Stimulated activated CD8-positive, alpha-beta memory T cell treated with anti-CD3 and anti-CD28 coated beads, Interleukin-4, amount 100 ng/mL, for 4 hours (primary cell): ENCODE measurements at regions not wholly inside any gene's neighbourhood (a gene's known extent, or its start where the extent isn't known, plus 50 kb on each side); places are given as distances from the start of the nearest gene placed in this dataset.

Experiments used
- DNase-seq, 2 donors: peaks; one replicate each; pipeline ENCODE4 v3.0.0-alpha.2; 2020; ENCODE audit warnings: low read depth in 2 of 2, low spot score in 1 of 2

DNA sequence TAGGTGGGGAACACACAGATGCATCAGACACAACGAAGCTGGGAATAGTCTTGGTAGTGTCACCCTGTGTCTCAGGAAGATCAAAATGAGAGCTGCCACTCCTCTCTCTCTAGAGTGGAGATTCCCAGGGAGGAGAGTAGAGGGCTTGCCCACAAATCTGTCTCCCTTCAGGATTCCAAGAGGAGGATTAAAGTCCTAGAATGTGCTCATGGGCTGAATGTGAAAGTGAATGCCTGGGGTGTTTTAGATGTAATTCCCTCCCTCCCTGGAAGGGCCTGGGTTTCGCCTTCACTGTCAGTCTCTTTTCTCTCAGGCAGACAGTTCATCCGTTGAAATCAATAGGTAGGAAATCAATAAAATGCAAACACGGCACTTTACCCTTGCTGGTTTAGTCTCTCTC lies 282.6 kb upstream of the PPARGC1A start:
- no peak for DNase-seq

DNA sequence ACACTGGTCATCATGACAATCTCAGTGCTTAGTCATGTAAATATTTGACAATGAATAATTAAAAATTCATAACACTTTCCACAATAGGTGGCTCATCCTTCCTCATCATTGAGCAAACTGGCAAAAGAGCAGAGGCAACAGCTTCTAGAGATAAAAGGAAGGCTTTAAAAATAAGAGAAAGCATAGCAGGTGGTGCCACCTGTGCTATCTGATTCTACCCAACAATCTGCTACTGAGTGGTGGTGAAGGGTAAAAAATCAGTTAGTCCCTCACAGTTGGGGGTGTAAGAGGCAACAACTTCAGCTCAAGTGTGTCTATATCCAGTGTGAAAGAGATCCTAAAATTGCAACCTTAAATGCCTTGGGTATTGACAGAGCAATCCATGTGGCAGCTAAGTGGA lies 280.1 kb upstream of the PPARGC1A start:
- DNase-seq = no peak

DNA sequence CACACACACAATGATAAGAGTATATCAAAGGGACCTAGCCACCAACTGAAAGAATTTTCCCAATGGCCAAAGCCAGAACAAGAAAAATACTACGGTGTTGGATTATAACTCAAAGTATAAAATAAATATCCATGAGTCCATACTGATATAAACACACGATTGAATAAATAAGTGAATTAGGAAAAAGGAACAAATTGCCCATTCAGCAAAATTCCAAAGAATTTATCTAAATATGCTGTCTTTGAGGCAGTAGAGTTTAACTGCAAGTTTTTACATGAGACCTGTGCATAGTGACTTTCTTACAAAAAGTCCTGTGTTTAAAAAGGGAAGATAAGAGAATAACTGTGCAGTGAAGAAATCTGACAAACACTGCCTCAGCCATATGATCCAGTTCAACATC lies 278.8 kb upstream of the PPARGC1A start:
- no peak for DNase-seq

DNA sequence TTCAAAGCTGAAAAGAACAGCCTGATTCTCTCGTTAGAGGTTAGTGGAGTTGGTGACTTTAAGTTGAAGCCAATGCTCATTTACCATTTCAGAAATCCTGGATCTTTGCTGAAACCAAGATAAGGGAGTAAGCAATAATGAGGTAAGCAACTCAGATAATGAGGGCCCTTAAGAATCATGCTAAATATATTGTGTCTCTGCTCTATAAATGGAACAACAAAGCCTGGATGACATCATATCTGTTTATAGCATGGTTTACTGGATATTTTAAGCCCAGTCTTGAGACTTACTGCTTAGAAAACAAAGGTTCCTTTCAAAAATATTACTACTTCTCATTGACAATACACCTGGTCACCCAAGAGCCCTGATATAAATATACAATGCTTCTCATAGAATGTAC lies 276.7 kb upstream of the PPARGC1A start:
- no peak for DNase-seq

DNA sequence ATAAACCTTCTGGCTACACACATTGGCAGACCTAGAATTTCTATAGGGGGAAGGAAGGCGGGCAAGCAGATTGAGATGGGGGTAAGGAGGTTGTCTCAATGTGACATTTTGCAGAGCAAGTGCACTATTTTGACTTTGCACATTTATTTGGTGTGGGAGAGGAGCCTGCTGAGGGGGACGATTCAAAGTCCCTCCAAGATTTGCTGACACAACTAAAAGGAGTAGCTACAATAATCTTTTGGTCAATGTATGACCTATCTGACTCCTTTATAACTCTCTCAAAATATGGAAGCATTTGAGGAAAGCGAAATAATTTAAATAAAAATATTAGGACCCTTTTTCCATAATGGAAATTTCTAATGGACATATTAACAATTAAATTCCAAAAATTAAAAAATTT lies 274.9 kb upstream of the PPARGC1A start:
- DNase-seq = no peak

DNA sequence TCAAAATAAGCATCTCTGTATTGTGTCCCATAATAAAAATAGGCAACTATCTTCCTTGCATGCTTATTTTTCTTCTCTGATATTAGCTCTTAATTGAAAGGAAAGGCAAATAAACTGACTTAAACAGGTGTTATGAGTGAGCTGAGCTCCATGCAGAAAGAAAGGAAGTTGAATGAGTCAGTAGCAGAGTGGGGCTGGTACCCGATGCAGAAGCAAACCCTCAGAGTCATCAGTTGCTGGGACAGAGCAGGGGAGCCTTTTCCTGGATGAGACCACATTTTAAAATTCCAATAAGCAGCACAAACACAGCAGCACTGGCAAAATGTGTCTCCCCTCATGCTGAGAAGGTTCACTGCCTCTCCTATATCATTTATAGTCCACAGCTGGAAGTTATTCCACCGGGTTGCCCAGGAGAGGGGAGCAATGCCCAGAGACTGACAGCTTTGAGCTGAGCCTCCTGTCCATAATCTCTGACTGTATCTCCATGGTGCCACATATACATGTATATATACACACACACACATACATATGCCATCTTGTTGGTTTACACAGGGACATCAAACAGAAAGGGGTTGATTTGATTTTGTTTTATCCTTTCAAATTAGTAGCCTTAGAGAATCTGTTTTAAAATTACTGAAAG lies 274.3 kb upstream of the PPARGC1A start:
- DNase-seq = no peak

DNA sequence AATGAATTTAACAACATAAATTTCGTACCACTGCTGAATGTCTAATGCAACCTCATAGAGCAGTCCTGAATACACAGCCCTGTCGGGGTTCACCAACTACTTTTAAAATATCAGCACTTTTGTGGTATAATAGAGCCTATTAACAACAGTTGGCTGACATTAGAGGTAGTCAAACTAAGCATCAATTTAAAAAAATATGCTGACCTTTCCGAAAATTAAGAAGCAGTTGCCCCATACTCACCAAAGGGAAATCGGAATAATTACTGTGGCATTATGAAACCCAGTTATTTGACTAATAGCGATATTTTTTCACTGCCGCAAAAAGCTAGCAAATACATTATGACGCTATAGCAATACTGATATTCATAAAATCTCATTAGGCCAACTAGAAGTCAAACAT lies 273.5 kb upstream of the PPARGC1A start:
- DNase-seq = no peak

DNA sequence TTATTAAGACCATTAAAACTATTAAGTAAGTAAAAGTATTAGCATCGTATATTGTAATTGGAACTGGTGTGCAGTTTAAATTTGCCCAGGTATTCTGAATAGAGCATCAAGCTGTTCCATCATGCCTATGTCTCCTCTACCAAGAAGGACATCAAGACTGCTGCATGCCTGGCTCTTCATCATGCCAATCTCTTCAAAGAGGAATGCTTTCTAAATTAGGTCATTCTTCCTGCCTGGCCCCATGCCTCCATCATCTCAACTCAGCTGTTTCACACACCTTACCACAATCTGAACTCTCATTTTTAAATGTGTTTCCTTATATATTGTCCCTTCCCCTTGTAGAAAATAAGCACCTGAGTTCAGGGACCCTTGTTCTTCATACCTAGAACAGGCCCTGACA lies 270.5 kb upstream of the PPARGC1A start:
- no peak for DNase-seq

DNA sequence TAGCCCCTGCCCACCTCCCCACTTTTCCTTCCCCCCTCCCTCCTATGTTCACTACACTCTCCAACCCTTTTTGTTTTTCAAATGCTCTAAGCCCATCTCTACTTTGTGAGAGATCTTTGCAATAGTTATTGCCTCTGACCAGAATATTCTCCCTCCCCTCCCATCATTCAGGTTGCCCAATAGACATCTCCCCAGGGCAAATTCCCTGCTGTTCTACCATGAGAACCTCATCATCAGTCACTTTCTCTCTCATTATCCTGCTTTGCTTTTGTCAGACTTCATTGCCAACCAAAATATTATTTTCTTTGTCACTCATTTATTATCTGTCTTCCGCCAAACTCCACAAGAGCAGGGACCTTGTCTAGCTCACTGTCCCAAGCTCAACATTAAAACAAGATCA lies 268.2 kb upstream of the PPARGC1A start:
- DNase-seq = no peak

DNA sequence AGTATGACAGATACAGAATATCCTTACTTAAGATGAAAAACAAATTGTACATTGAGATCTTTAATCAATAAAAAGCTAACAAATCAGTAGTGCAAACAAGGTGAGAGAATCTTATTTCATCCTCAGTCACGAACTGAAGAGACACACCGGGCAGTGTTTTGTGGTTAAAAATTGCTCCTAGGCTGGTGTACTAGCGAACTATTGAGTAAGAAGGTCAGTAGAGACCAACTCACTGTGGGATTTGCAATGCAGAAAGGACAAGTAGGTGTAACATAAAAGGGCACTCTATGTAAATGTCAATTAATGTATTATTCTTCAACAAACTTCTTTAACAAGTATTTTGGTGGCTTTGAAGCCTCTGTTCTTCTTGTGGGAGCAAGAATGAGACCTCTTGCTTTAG lies 260.2 kb upstream of the PPARGC1A start:
- DNase-seq = no peak

DNA sequence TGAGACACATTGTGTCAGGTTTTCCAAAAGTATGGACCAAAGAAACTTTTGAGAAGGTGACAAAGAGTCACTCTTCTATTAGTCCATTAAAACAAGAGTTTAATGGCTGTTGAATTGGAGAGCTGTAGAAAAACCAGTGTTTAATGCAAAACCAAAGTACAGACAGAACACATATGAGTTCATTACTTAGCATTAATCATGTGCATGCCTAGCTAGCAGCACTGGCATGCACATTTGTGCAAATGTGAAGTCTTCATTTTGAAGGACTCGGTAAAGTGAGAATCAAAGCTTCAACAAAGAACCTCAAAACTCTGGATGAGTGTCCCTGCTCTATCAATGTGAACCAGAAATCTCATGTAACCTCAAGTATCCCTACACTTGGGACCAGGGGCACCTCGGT lies 256.3 kb upstream of the PPARGC1A start:
- DNase-seq = no peak

DNA sequence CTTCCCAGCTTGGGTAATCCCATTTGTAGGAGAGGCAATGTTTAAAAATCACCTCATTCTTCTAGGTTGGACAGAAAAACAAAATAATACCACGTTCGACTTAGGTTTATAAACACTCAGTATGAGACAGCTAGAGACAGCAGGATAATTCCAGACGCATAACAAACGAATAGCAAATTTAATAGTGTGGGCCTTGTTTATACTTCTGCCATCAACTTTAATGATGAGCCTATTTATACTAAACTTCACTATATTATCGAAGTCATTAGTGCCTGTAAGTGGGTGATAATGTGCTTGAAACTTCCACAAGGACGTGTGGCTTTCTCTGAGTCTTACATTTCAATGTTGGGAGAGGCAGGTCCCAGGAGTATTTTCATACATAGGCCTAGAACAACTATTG lies 255.7 kb upstream of the PPARGC1A start:
- DNase-seq = no peak

DNA sequence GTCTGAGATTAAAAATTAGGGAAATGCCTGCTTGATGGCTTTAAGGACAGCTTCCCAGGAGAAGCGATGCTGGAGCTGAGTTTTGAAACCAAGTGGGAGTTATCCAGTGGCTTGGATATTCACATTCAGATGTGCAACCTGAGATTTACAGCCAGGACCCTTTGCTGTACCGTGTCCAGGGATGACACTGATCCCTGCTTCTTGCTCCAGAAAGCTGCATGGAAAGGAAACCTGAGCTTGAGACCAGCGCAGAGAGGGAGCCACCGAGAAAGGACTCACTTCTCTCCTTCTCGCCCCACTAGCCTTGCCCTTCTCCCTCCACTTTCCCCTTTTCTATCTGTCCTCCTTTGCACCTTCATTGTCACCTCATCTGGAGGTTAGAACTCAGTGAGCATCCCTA lies 254.5 kb upstream of the PPARGC1A start:
- DNase-seq = no peak

DNA sequence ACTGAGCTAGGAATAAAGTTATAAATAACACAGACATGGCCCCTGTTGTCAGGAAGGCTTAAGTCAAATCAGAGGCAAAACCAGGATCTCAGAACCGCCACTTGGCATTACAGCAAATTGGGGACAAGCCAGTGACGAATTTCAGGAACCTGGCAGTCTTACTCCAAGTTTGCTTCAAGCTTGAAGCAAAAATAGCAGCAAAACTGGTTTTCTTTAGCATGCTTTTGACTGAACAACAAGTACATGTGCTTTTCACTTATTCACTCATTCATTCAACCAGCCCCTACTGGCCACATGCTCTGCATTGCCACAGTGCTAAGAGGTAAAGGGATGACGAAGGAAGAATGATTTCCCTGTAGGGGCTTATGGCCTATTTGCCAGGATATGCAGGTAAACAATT lies 253.9 kb upstream of the PPARGC1A start:
- DNase-seq = no peak

DNA sequence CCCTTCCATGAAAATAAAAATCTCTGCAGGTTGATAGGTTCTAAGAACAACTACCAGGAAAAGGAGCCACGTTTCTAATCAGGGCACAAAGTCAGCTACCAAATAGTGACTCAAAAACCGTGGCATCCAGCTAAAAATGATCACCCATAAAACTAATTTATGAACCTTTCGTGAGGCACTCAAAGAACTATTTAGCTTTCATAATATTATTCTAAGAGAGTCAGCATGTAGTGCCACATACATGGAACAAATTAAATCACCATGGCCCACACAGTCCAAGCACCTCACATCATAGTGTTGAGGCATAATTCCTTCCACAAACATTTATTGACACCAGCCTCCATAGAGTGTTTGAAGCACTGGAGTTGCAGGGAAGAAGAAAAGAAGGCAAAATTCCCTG lies 252.0 kb upstream of the PPARGC1A start:
- DNase-seq = no peak

DNA sequence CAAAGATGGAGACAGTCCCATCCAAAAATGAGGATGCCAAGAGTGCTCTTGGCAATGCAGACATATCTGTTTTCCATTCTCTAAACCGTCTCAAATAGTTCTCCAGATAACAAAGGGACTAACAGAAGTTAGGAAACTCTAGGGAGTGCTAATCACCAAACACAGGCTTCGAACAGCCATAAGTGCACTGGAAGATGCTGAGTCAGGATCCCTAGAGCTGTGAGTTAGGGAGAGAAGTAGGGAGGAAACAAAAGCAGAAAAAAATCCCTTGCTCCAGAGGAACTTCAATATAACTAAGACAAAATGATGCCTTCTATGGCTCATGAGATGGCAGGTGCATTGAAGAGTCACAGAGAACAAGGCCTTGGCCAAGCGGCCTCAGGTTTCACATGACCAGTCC lies 251.0 kb upstream of the PPARGC1A start:
- no peak for DNase-seq

DNA sequence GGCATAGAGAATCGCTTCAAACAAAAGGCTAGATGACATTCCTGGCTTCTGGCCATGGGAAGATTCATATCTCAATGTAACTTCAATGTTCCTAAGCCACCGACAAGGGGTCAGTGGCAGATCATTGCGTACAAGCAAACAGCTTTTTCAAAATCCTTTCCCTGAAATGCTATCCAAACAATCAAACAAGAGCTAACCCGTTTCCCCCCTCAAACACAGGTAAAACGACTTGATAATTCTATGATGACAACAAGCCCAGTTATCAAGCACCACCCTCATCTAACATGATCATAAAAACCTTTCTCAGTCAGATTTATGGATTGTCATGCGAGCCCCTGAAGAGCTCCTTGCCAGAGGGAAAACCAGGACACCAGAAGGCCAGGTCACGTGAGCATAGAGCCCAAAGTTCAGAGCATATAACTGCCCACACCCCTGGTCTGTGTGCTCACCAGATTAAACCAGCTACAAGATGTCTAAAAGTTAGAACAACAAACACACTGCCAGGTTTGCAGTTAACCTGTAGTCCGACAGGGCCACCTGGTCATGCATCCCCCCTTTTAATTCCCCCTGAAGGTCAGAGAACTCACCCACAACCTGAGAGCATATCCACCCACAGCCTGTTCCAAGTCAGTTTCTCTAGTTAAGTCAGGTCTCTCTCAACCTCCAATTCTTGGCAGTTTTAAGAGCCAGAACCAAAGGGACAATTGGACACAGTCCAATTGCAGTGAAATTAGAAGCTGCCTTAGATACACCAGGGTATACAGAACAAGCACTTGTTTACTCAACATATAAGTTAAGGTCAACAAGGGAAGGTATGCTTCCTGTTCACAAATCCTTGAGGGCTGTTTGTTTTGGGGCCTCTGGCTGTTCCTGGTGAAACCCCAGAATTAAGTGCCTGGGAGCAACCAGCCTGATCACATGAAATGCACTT lies 248.1 kb upstream of the PPARGC1A start:
- no peak for DNase-seq

DNA sequence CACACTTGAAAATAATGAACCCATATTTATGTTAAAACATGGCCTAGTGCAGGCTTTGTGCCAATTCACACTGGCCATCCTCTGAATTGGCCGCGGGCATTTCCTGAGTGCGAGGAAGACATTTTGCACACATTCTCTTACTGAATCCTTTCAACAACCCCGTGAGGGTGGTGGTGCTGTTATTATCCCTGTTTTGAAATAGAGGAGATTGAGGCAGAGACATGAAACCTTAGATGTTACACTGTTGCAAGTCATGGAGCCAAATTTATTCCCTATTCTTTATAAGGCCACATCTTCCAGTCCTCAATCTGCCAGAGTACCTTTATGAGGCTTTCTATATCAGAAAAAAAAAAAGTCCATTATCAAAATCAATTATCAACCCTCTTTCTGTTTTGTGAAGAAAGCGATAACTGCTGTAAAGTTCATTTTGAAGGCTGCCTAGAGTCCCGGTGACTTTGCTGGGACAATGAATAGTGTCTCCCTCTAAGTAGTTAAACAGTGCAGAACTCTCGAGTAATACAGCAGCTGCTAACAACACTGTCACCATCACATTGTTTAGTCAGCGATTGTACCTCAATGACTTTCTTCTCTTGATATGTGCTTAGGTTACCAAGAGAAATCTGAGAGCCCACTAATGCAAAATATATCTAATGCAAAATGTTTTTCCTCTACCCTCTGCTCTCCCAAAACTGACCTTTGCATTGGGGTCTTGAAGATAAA lies 242.3 kb upstream of the PPARGC1A start:
- no peak for DNase-seq

DNA sequence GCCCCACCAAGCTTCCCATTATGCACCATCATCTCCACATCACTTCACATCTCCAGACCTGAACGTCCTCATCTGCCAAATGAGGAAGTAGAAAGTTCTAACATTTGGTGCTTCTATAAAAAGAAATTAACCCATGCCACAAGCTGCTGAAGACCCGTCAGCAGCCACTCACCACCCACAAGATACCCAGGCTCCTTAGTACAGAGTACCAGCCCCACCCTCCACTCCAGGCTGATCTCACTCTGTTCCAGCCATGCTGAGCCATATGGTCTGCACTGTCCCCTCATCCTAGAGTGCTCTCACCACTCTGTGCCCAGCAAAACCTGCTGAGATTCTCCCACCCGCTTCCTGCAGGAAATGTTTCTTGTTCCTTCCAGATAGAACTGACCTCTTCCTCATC lies 240.8 kb upstream of the PPARGC1A start:
- no peak for DNase-seq

DNA sequence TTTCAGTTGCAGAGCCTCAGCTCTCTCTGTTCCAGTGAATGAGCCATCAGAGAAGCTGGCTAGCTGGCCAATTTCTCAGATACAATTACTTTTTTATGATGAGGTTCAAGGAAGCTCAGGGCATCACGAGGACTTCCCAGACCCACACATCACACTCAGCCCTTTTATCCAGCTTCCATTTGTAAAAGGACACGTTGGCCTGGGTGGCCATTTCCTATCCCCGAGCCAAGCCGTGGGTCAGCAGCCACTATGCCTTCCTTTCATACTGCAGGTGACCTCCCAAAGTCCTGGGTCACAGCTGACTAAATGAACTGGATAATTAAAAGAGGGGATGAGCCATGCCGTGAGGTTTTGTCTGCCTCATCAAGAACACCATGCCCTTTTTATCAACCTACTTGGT lies 236.9 kb upstream of the PPARGC1A start:
- DNase-seq = no peak

DNA sequence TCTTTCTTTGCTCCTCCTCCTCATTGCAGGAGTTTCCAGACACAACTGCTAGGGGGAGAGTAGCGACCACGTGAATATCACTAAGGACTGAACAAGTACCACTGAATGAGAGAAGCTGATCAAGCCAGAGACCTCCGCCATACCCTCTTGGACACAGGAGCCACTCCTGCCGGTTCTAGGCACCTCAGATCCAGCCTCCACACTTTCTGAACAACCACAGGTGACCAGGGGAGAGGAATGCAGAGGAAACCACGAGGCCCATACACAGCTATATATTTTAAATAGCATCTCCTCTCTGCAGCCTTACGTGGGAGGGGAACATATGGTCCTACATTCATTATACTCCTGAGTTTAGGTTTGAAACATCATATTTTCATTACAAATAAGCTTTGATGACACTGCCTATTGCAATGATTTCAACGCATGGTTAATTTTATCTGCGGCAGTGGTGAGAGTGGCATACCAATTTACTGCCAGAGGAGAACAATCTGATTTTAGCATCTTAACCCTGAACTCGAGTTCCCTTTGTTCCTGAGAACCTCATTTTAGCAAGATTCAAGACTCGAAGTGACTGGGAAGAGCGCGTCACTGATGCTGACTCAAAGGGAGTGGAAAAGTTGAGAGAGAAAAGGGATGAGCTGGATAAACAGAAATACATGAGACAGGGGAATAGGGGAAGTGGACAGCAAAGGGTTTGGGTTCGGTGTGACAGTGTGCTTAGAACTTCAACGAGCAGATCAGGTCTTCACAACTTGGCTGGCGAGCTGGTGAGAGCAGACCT lies 231.7 kb upstream of the PPARGC1A start:
- DNase-seq = no peak
